Right lobe of liver (tissue), 6 donors: ENCODE measurements at regions not wholly inside any gene's neighbourhood (a gene's known extent, or its start where the extent isn't known, plus 50 kb on each side); places are given as distances from the start of the nearest gene placed in this dataset.

Source experiments
- ATAC-seq, 4 donors: fragments of 200-7000 bp; cut with Tn5 transposase; one replicate each; pipeline ENCODE4 v1.9.1; 2020; ENCODE audit warnings: mild to moderate bottlenecking in 4 of 4, moderate library complexity in 4 of 4
- DNase-seq, 3 donors: peaks; one replicate each; pipeline ENCODE4 v3.0.0-alpha.2; 2020
- H3K27ac ChIP-seq, 3 donors: fragments of 200-600 bp; one replicate each; pipeline ENCODE4 v1.8.0; 2022
- H3K27me3 ChIP-seq, 2 donors: fragments of 200-600 bp; one replicate each; pipeline ENCODE4 v1.8.0; 2022
- H3K36me3 ChIP-seq, 4 donors: fragments of 200-600 bp; sonication (generic) in 1 of 4; one replicate each; pipeline versions ENCODE4 v1.5.1 to v1.8.0; 2017 to 2022; ENCODE audit warnings: control low read depth in 1 of 4
- H3K4me1 ChIP-seq, 4 donors: fragments of 200-600 bp; sonication (generic) in 1 of 4; one replicate each; pipeline versions ENCODE4 v1.5.1 to v1.8.0; 2017 to 2022; ENCODE audit warnings: control low read depth in 1 of 4
- H3K4me3 ChIP-seq, 3 donors: fragments of 200-600 bp; one replicate each; pipeline ENCODE4 v1.8.0; 2022
- H3K9me3 ChIP-seq, 4 donors: fragments of 200-600 bp; sonication (generic) in 1 of 4; one replicate each; pipeline versions ENCODE4 v1.5.1 to v1.8.0; 2017 to 2022; ENCODE audit warnings: control low read depth in 1 of 4
- POLR2A ChIP-seq: fragments of 450-650 bp; IDR thresholded peaks from one replicate; pipeline ENCODE4 v1.6.1; 2017; ENCODE audit warnings: antibody characterized with exemption, mild to moderate bottlenecking
- WGBS: methylation state at CpG from one replicate; pipeline ENCODE4 v1.1.6; 2018; ENCODE audit warnings: low coverage, low lambda C conversion rate; ENCODE audit not compliant: insufficient coverage; ENCODE audit errors: missing lambda C conversion rate; 5-methylcytosine and 5-hydroxymethylcytosine counted together
- intact Hi-C, 2 donors: fragments of 100-400 bp; cut with DNase I; formaldehyde crosslinking; loops; one replicate each; pipeline versions ENCODE4 v1.11.2 to v1.14.1; 2022
- TF ChIP-seq, protein P1 (sequence below), 4 donors: fragments of 200-600 bp in 3 of 4; fragments of 450-650 bp in 1 of 4; IDR thresholded peaks; one replicate each; pipeline versions ENCODE4 v1.5.1 to v1.8.0; 2016 to 2022; ENCODE audit warnings: antibody characterized with exemption in 4 of 4, mild to moderate bottlenecking in 2 of 4
- donor health status: DM: no; HTN: yes; CAD: no.
- donor health status: DM: no; HTN: no; CAD: no.
- donor health status: DM: no; HTN: no; CAD: no.
- donor health status: DM: no; HTN: yes; CAD: no.
- donor health status: DM: no; HTN: yes; CAD: no.

DNA sequence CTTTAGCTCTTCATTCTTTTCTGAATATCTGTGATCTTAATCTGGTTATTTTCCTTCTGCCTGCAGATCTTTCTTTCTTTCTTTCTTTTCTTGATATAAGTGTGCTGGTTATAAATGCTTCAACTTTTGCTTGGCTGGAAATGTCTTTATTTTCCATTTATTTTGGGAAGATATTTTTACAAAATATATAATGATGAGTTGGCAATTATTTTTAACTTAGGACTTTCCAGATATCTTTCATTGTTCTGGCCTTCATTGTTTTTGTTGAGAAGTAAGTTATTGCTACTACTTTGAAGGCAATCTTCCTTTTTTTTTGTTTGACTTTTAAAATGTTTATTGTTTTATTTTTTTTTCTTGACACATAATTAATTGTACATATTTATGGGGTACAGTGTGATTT lies 75.3 kb downstream of the ZNF503 start:
- no peaks in the 10 kb centered on the region for H3K9me3 ChIP-seq
- TF ChIP-seq POLR2A, result no peak
- TF ChIP-seq, protein P1, sequence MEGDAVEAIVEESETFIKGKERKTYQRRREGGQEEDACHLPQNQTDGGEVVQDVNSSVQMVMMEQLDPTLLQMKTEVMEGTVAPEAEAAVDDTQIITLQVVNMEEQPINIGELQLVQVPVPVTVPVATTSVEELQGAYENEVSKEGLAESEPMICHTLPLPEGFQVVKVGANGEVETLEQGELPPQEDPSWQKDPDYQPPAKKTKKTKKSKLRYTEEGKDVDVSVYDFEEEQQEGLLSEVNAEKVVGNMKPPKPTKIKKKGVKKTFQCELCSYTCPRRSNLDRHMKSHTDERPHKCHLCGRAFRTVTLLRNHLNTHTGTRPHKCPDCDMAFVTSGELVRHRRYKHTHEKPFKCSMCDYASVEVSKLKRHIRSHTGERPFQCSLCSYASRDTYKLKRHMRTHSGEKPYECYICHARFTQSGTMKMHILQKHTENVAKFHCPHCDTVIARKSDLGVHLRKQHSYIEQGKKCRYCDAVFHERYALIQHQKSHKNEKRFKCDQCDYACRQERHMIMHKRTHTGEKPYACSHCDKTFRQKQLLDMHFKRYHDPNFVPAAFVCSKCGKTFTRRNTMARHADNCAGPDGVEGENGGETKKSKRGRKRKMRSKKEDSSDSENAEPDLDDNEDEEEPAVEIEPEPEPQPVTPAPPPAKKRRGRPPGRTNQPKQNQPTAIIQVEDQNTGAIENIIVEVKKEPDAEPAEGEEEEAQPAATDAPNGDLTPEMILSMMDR (IDR thresholded peaks at IDR 0.05), result no peak
- intact Hi-C loops, result no loop called here
- H3K4me3 ChIP-seq, result no peak overlapping the region
- H3K27ac ChIP-seq, result no peak overlapping the region
- H3K4me1 ChIP-seq, result no peaks in the 10 kb centered on the region
- DNase-seq (no peak), ATAC-seq (no peak)
- H3K36me3 ChIP-seq, result no peaks in the 10 kb centered on the region
- no peaks in the 10 kb centered on the region for H3K27me3 ChIP-seq

DNA sequence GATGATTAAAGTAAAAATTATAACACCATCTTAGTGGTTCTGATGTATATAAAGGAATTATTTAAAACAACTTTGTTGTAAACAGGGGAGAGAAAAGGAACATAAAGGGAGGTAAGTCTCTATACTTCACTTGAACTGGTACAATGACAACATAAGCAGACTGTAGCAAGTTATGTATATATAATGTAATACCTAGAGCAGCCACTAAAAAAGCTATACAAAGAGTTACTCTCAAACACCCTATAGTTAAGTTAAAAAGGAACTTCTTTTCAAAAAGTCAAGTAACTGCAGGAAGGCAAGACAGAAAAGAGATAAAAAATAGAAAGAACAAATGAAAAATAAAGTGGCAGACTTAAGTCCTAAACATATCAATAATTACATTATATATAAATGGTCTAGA lies 82.3 kb downstream of the ZNF503 start:
- no peak for DNase-seq
- Histone ChIP-seq H3K27ac (no peak overlapping the region), H3K36me3 (no peaks in the 10 kb centered on the region), H3K4me3 (no peak overlapping the region), H3K4me1 (no peaks in the 10 kb centered on the region), H3K27me3 (no peaks in the 10 kb centered on the region), H3K9me3 (no peaks in the 10 kb centered on the region)
- TF ChIP-seq, protein P1 (IDR thresholded peaks at IDR 0.05), result no peak
- no peak for TF ChIP-seq POLR2A
- no peak for ATAC-seq
- intact Hi-C loops, result no loop called here

DNA sequence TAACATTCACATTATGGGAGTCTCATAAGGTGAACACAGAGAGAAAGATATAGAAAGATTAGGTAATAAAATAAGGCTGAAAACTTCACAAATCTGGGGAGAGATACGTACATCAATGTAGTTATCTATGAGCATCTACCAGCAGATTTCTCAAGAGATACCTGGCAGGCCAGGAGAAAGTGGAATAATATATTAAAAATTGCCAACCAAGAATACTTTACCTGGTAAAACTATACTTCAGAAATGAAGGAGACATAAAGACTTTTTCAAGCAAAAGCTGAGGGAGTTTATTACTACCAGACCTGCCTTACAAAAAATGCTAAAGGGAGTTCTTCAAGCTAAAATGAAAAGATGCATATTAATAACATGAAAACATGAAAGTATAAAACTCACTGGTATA lies 78.8 kb upstream of the COMTD1 start:
- intact Hi-C loops, result no loop called here
- Histone ChIP-seq H3K36me3 (no peaks in the 10 kb centered on the region), H3K27ac (no peak overlapping the region), H3K9me3 (no peaks in the 10 kb centered on the region), H3K27me3 (no peaks in the 10 kb centered on the region), H3K4me3 (no peak overlapping the region), H3K4me1 (no peaks in the 10 kb centered on the region)
- ATAC-seq (no peak), DNase-seq (no peak)
- WGBS, result 79% methylated on average over 1 of the region's 1 CpG
- no peak for TF ChIP-seq POLR2A
- TF ChIP-seq, protein P1 (IDR thresholded peaks at IDR 0.05), result no peak

DNA sequence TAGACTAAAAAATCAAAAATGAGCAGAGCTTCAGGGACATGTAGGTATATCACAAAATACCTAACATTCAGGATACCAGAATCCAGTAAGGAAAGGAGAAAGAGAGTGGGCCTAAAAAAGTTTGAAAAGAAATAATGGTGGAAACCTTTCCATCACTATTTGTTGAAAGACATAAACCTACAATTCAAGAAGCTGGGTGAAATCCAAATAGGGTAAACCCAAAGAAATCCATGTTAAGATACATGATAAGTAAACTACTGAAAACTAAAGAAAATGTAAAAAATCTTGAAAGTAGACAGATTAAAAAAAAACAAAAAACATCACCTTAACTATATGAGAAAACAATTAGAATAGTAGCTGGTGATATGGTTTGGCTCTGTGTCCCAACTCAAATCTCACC lies 76.7 kb upstream of the COMTD1 start:
- Histone ChIP-seq H3K4me1 (no peaks in the 10 kb centered on the region), H3K27me3 (no peaks in the 10 kb centered on the region), H3K9me3 (no peaks in the 10 kb centered on the region), H3K4me3 (no peak overlapping the region), H3K27ac (no peak overlapping the region), H3K36me3 (no peaks in the 10 kb centered on the region)
- no peak for ATAC-seq
- TF ChIP-seq, protein P1 (IDR thresholded peaks at IDR 0.05), result no peak
- TF ChIP-seq POLR2A, result no peak
- no peak for DNase-seq
- intact Hi-C loops, result no loop called here

DNA sequence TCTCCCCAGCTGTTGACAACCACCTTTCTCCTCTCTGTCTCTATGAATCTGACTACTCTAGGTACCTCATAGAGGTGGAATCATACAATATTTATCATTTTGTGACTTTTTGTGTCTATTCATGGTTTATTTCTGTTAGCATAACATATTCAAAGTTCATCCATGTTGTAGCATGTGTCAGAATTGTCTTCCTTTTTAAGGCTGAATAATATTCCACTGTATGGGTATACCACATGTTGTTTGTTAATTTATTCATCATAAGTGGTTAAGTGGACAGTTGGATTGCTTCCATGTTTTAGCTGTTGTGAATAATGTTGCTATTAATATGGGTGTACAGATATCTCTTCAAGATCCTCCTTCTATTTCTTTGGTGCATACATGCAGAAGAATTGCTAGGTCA lies 69.9 kb upstream of the COMTD1 start:
- Histone ChIP-seq H3K4me1 (no peaks in the 10 kb centered on the region), H3K36me3 (no peaks in the 10 kb centered on the region), H3K27me3 (no peaks in the 10 kb centered on the region), H3K9me3 (no peaks in the 10 kb centered on the region), H3K4me3 (no peak overlapping the region), H3K27ac (no peak overlapping the region)
- TF ChIP-seq, protein P1 (IDR thresholded peaks at IDR 0.05), result no peak
- TF ChIP-seq POLR2A, result no peak
- DNase-seq (no peak), ATAC-seq (no peak)
- intact Hi-C loops, result no loop called here
